ENCODE measurements at regions not wholly inside any gene's neighbourhood (a gene's known extent, or its start where the extent isn't known, plus 50 kb on each side); places are given as distances from the start of the nearest gene placed in this dataset.

GRCh38 chr1:67594764-67595163, 90.2 kb upstream of the GADD45A start:
- TF ChIP-seq POLR2A (IDR thresholded peaks at IDR 0.05; ENCODE audit: low read depth, low read length): no peak
- TF ChIP-seq POLR2AphosphoS5 (IDR thresholded peaks at IDR 0.05; ENCODE audit: low read depth, low read length): no peak
- no peak for TF ChIP-seq TAF1 (IDR thresholded peaks at IDR 0.05; ENCODE audit: borderline replicate concordance, low read depth, low read length)

All from GM12892 (cell line).